Suprapubic skin (tissue), 4 donors: ENCODE measurements at regions not wholly inside any gene's neighbourhood (a gene's known extent, or its start where the extent isn't known, plus 50 kb on each side); places are given as distances from the start of the nearest gene placed in this dataset.
A peak's percentile ranks its signal among the peaks of the same experiment; 100 is the strongest.
"Not testable (repeated sequence)": the region's sequence is repeated elsewhere in the genome, so short reads cannot be mapped to it uniquely, and the experiment has no call there.

ENCODE experiments used
- DNase-seq, 2 donors: peaks; one replicate each; pipeline ENCODE4 v3.0.0-alpha.2; 2019; ENCODE audit warnings: low spot score in 2 of 2
- H3K27ac ChIP-seq: fragments of 200-600 bp; sonication (generic); one replicate; pipeline ENCODE4 v1.5.1; 2019
- H3K27me3 ChIP-seq: fragments of 200-600 bp; sonication (generic); one replicate; pipeline ENCODE4 v1.5.1; 2019
- H3K36me3 ChIP-seq: fragments of 200-600 bp; sonication (generic); one replicate; pipeline ENCODE4 v1.5.1; 2019
- H3K4me1 ChIP-seq: fragments of 200-600 bp; sonication (generic); one replicate; pipeline ENCODE4 v1.5.1; 2019
- H3K4me3 ChIP-seq: fragments of 200-600 bp; sonication (generic); one replicate; pipeline ENCODE4 v1.5.1; 2019; ENCODE audit warnings: mild to moderate bottlenecking
- H3K9me3 ChIP-seq: fragments of 200-600 bp; sonication (generic); one replicate; pipeline ENCODE4 v1.5.1; 2019
- CTCF ChIP-seq, 2 donors: fragments of 200-600 bp in 1 of 2; fragments of 450-650 bp in 1 of 2; sonication (generic) in 1 of 2; IDR thresholded peaks; one replicate each; pipeline ENCODE4 v1.5.1; 2016 to 2019; ENCODE audit warnings: antibody characterized with exemption in 2 of 2, mild to moderate bottlenecking in 1 of 2, moderate library complexity in 1 of 2
- EP300 ChIP-seq: sonication (generic); formaldehyde crosslinking; IDR thresholded peaks from one replicate; pipeline ENCODE4 v1.6.1; 2017; ENCODE audit warnings: antibody characterized with exemption
- POLR2A ChIP-seq, 2 donors: fragments of 450-650 bp; IDR thresholded peaks; one replicate each; pipeline ENCODE4 v1.6.1; 2017; ENCODE audit warnings: antibody characterized with exemption in 2 of 2, mild to moderate bottlenecking in 2 of 2, moderate library complexity in 2 of 2
- POLR2AphosphoS5 ChIP-seq, 3 donors: sonication (generic); formaldehyde crosslinking; IDR thresholded peaks; one replicate each; pipeline ENCODE4 v1.6.1; 2017; ENCODE audit warnings: antibody characterized with exemption in 3 of 3
- WGBS: methylation state at CpG from one replicate; pipeline ENCODE4 v1.1.5; 2018; 5-methylcytosine and 5-hydroxymethylcytosine counted together

- Histone ChIP-seq H3K9me3 (no peaks in the 10 kb centered on the region), H3K36me3 (no peaks in the 10 kb centered on the region), H3K4me3 (no peak overlapping the region), H3K27ac (no peak overlapping the region), H3K4me1 (no peaks in the 10 kb centered on the region), H3K27me3 (no peaks in the 10 kb centered on the region)
- 42% methylated on average over 1 of the region's 1 CpG for WGBS
- TF ChIP-seq EP300, result no peak
- TF ChIP-seq POLR2A (IDR thresholded peaks at IDR 0.05), result no peak
- TF ChIP-seq CTCF (IDR thresholded peaks at IDR 0.05), result no peak
- TF ChIP-seq POLR2AphosphoS5 (IDR thresholded peaks at IDR 0.05), result no peak
- DNase-seq, result no peak
Measured at GRCh38 chr10:9339716-9340115, 1285.2 kb downstream of the GATA3 start.

- WGBS, result 36% methylated on average over 5 of the region's 5 CpGs
- no peak overlapping the region for H3K27ac ChIP-seq
- no peaks in the 10 kb centered on the region for H3K36me3 ChIP-seq
- no peaks in the 10 kb centered on the region for H3K27me3 ChIP-seq
- H3K4me1 ChIP-seq, result no peaks in the 10 kb centered on the region
- H3K4me3 ChIP-seq, result no peak overlapping the region
- H3K9me3 ChIP-seq, result no peaks in the 10 kb centered on the region
- DNase-seq, result no peak
- TF ChIP-seq POLR2A (IDR thresholded peaks at IDR 0.05) (no peak), EP300 (no peak), POLR2AphosphoS5 (IDR thresholded peaks at IDR 0.05) (no peak), CTCF (IDR thresholded peaks at IDR 0.05) (peak; percentile 25 to 58)
Measured at GRCh38 chr10:9342885-9343570, 1288.5 kb downstream of the GATA3 start.

DNA sequence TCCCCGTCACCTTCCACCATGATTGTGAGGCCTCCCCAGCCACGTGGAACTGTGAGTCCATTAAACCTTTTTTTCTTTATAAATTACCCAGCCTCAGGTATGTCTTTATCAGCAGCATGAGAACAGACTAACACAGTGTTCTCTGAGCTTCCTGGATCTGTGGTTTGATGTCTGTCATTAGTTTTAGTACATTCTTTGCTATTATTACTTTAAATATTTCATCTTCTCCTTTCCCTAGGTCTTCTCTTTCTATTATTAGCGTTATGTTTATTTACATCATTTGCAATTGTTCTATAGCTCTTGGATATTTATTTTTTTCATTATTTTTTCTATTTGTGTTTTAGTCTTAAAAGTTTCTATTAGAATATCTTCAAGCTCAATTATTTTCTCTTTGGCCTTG is 1293.4 kb downstream of the GATA3 start:
- 87% methylated on average over 3 of the region's 3 CpGs for WGBS
- H3K4me3 ChIP-seq, DNase-seq: not testable (repeated sequence)

DNA sequence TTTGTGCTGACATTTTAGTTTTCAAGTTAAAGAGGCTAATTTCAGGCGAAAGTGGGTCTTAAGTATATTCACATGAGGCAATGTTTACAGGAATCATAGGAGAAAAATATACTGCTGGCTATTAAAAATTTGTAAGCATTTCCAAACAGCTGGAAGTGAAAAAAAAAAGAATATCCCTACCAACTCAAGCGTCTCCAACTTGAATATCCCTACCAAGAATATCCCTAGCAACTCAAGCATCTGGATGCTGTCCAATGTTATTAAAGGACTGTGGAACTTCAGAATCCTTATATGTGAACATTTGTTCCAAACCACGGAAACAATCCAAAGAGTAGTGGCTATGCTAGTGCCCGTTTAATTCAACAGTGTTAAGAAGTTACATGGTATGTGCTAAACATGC is 1303.0 kb downstream of the GATA3 start:
- WGBS, result 52% methylated on average over 4 of the region's 4 CpGs
- no peak for DNase-seq
- H3K27ac ChIP-seq, result no peak overlapping the region

More for the DNA sequence above, 1293.4 kb downstream of the GATA3 start:
- H3K9me3 ChIP-seq, H3K36me3 ChIP-seq, H3K4me1 ChIP-seq, H3K27ac ChIP-seq, H3K27me3 ChIP-seq: not testable (repeated sequence)

DNA sequence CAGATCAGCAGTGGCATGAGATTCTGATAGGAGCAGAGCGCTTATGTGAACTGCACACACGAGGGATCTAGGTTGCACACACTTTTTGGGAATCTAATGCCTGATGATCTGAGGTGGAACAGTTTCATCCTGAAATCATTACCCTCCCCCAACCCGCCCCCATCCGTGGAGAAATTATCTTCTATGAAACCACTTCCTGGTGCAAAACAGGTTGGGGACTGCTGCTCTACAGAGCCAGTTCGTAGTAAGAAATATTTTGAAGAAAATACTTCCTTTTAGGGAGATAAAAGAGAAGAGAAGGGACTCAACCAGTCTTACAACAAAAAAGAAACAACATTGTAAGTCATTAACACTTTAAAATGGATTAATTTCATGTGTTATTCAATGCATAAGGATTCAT is 1308.2 kb downstream of the GATA3 start:
- no peaks in the 10 kb centered on the region for H3K36me3 ChIP-seq
- H3K27me3 ChIP-seq, result no peaks in the 10 kb centered on the region
- WGBS, result 58% methylated on average over 5 of the region's 5 CpGs
- DNase-seq, result no peak
- H3K9me3 ChIP-seq, result no peaks in the 10 kb centered on the region
- H3K27ac ChIP-seq, result no peak overlapping the region
- no peak overlapping the region for H3K4me3 ChIP-seq
- TF ChIP-seq EP300 (no peak), POLR2AphosphoS5 (IDR thresholded peaks at IDR 0.05) (no peak), CTCF (IDR thresholded peaks at IDR 0.05) (no peak), POLR2A (IDR thresholded peaks at IDR 0.05) (no peak)
- H3K4me1 ChIP-seq, result no peaks in the 10 kb centered on the region

More for the DNA sequence above, 1303.0 kb downstream of the GATA3 start:
- no peak overlapping the region for H3K4me3 ChIP-seq
- no peak for TF ChIP-seq EP300
- TF ChIP-seq POLR2AphosphoS5 (IDR thresholded peaks at IDR 0.05), result no peak
- TF ChIP-seq CTCF (IDR thresholded peaks at IDR 0.05), result no peak
- no peak for TF ChIP-seq POLR2A (IDR thresholded peaks at IDR 0.05)
- H3K9me3 ChIP-seq, result no peaks in the 10 kb centered on the region
- no peaks in the 10 kb centered on the region for H3K4me1 ChIP-seq
- H3K27me3 ChIP-seq, result no peaks in the 10 kb centered on the region
- H3K36me3 ChIP-seq, result no peaks in the 10 kb centered on the region

DNA sequence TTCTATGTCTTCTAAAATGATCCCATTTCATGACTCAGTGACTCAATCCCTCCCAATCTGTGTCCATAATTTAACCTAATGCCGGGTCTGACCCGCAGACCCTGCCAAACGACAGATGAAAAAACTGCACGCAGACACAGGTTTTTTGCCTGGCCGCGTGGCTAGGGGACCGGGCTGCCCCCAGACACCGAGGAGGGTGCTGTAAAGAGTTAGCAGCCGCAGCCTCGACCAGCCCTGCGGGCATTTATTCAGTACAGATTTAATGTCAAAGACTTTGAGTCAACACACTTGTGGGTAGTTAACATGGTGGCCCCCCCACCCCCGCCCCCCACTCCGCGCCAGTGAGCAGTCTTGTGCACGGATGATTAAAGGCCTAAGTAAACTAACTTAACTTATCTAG is 1324.7 kb downstream of the GATA3 start:
- no peak for DNase-seq
- Histone ChIP-seq H3K9me3 (no peaks in the 10 kb centered on the region), H3K36me3 (no peaks in the 10 kb centered on the region), H3K27me3 (peaks cover 6% of the 10 kb centered on the region), H3K27ac (no peak overlapping the region), H3K4me3 (no peak overlapping the region), H3K4me1 (no peaks in the 10 kb centered on the region)
- TF ChIP-seq POLR2A (IDR thresholded peaks at IDR 0.05), result no peak
- TF ChIP-seq POLR2AphosphoS5 (IDR thresholded peaks at IDR 0.05), result no peak
- TF ChIP-seq CTCF (IDR thresholded peaks at IDR 0.05), result no peak
- no peak for TF ChIP-seq EP300
- WGBS, result 94% methylated on average over 12 of the region's 15 CpGs
